Smooth muscle cell (in vitro differentiated cells): ENCODE measurements at regions not wholly inside any gene's neighbourhood (a gene's known extent, or its start where the extent isn't known, plus 50 kb on each side); places are given as distances from the start of the nearest gene placed in this dataset.

ENCODE experiments used
- DNase-seq: peaks from one replicate; lab custom pipeline; 2025; ENCODE audit not compliant: unreplicated experiment; lab: John Stamatoyannopoulos, UW
- H2AFZ ChIP-seq: fragments of 200-600 bp; sonication (generic); 2 replicates; pipeline ENCODE4 v1.6.0; 2016; ENCODE audit warnings: antibody characterized with exemption, low read depth, mild to moderate bottlenecking
- H3F3A ChIP-seq: fragments of 200-600 bp; sonication (generic); 2 replicates; pipeline ENCODE4 v1.6.0; 2017; ENCODE audit warnings: antibody characterized with exemption, low read depth
- H3K27ac ChIP-seq: fragments of 200-600 bp; sonication (generic); 2 replicates; pipeline ENCODE4 v1.5.1; 2016; ENCODE audit warnings: low read depth, mild to moderate bottlenecking
- H3K27me3 ChIP-seq: fragments of 200-600 bp; sonication (generic); 2 replicates; pipeline ENCODE4 v1.6.1; 2016; ENCODE audit warnings: low read depth, mild to moderate bottlenecking
- H3K36me3 ChIP-seq: fragments of 200-600 bp; sonication (generic); 2 replicates; pipeline ENCODE4 v1.5.1; 2016; ENCODE audit warnings: low read depth
- H3K4me1 ChIP-seq: fragments of 200-600 bp; sonication (generic); 2 replicates; pipeline ENCODE4 v1.5.1; 2016; ENCODE audit warnings: low read depth
- H3K4me2 ChIP-seq: fragments of 200-600 bp; sonication (generic); 2 replicates; pipeline ENCODE4 v1.6.0; 2016; ENCODE audit warnings: mild to moderate bottlenecking
- H3K4me3 ChIP-seq: fragments of 200-600 bp; sonication (generic); 2 replicates; pipeline ENCODE4 v1.5.1; 2016; ENCODE audit warnings: mild to moderate bottlenecking
- H3K79me2 ChIP-seq: fragments of 200-600 bp; sonication (generic); 2 replicates; pipeline ENCODE4 v1.6.0; 2016; ENCODE audit warnings: low read depth, mild to moderate bottlenecking
- H3K9ac ChIP-seq: fragments of 200-600 bp; sonication (generic); 2 replicates; pipeline ENCODE4 v1.6.0; 2016; ENCODE audit warnings: low read depth
- H3K9me3 ChIP-seq: fragments of 200-600 bp; sonication (generic); replicated peaks from 2 replicates; pipeline ENCODE4 v1.5.1; 2016; ENCODE audit warnings: low read depth
- H4K20me1 ChIP-seq: fragments of 200-600 bp; sonication (generic); 2 replicates; pipeline ENCODE4 v1.6.0; 2016; ENCODE audit warnings: low read depth
- WGBS: methylation state at CpG from one replicate; pipeline ENCODE4 v1.1.7; 2016; ENCODE audit warnings: low lambda C conversion rate; 5-methylcytosine and 5-hydroxymethylcytosine counted together
- TF ChIP-seq, protein P1 (sequence below): fragments of 200-600 bp; sonication (generic); IDR thresholded peaks from 2 replicates; pipeline ENCODE4 v1.5.1; 2017; ENCODE audit warnings: borderline replicate concordance, mild to moderate bottlenecking, antibody characterized with exemption; ENCODE audit not compliant: insufficient read depth, poor library complexity, severe bottlenecking

DNA sequence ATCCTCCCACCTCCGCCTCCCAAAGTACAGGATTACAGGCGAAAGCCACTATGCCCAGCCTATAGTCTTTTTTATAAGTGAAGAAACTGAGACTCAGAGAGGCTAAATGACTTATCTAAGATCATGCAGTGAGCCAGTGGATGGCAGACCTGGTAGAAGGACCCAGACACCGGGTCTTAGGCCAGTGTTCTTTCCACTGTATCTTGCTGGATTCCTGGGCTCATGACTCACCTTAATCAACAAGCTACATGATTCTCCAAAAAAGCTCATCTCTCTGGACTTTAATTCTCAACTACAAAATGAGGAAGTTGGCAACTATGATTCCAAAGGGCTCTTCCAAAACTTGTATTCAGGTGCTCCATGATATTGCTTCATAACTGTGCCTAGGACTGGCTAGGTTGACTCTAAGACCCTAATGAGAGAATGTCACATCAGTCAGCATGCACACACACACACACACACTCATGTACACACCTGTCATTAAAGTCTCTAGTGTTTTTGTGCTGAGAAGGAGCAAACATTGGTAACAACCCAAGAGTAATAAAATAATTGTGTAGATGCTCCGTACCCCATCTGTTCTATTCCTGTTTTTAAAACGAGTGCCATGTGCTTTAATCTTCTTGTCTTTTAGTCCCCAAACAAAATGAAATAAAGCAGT lies 89.7 kb upstream of the SLC4A7 start:
- no peak overlapping the region for H3K4me3 ChIP-seq
- no peaks in the 10 kb centered on the region for H3K4me1 ChIP-seq
- H3K79me2 ChIP-seq = no peaks in the 10 kb centered on the region
- H3K36me3 ChIP-seq = no peaks in the 10 kb centered on the region
- H2AFZ ChIP-seq = no peak overlapping the region
- H3F3A ChIP-seq = no peaks in the 10 kb centered on the region
- no peak for DNase-seq
- H4K20me1 ChIP-seq = no peaks in the 10 kb centered on the region
- H3K9ac ChIP-seq = no peak overlapping the region
- TF ChIP-seq, protein P1, sequence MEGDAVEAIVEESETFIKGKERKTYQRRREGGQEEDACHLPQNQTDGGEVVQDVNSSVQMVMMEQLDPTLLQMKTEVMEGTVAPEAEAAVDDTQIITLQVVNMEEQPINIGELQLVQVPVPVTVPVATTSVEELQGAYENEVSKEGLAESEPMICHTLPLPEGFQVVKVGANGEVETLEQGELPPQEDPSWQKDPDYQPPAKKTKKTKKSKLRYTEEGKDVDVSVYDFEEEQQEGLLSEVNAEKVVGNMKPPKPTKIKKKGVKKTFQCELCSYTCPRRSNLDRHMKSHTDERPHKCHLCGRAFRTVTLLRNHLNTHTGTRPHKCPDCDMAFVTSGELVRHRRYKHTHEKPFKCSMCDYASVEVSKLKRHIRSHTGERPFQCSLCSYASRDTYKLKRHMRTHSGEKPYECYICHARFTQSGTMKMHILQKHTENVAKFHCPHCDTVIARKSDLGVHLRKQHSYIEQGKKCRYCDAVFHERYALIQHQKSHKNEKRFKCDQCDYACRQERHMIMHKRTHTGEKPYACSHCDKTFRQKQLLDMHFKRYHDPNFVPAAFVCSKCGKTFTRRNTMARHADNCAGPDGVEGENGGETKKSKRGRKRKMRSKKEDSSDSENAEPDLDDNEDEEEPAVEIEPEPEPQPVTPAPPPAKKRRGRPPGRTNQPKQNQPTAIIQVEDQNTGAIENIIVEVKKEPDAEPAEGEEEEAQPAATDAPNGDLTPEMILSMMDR = no peak
- 75% methylated on average over 5 of the region's 5 CpGs for WGBS
- H3K27me3 ChIP-seq = no peaks in the 10 kb centered on the region
- no peaks in the 10 kb centered on the region for H3K9me3 ChIP-seq
- H3K4me2 ChIP-seq = no peak overlapping the region
- H3K27ac ChIP-seq = no peak overlapping the region

DNA sequence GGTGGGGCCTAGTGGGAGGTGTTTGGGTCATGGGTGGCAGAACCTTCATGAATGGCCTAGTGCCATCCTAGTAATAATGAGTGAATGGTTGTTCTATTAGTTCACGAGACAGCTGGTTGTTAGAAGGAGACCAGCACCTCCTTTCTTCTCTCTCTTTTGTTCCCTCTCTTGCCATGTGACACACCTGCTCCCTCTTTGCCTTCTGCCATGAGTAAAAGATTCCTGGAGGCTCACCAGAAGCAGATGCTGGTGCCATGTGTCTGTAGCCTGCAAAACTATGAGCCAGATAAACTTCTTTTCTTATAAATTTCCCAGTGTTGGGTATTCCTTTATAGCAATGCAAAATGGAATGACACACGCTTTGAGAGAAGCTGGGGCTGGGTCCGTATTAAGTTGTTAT lies 89.0 kb upstream of the SLC4A7 start:
- Histone ChIP-seq H3K9me3 (no peaks in the 10 kb centered on the region), H3K27me3 (no peaks in the 10 kb centered on the region), H3K4me1 (no peaks in the 10 kb centered on the region), H3K9ac (no peak overlapping the region), H3K27ac (no peak overlapping the region), H3K4me2 (no peak overlapping the region), H4K20me1 (no peaks in the 10 kb centered on the region), H3K36me3 (no peaks in the 10 kb centered on the region), H3F3A (no peaks in the 10 kb centered on the region), H2AFZ (no peak overlapping the region), H3K79me2 (no peaks in the 10 kb centered on the region), H3K4me3 (no peak overlapping the region)
- TF ChIP-seq, protein P1 = no peak
- DNase-seq = no peak
- WGBS = 97% methylated on average over 3 of the region's 3 CpGs

DNA sequence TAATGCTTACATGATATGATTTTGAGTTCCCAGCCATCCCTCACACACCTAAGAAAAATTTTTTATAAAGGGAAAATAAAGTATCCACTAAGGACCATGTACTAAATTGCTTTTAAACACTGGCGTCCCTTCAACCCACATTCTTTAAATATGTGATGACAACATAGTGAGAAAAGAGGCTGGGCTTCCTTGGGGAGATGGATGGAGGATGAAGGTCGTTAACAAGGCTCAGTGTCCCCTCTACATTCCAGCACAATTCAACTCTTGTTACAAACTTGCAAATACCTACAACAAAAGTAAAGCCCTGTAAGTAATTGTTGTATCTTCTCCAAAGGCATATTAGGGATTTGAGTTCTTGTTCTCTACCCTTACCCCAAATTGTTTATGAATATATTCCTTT lies 87.2 kb upstream of the SLC4A7 start:
- DNase-seq = no peak
- Histone ChIP-seq H3K4me2 (no peak overlapping the region), H2AFZ (no peak overlapping the region), H3K79me2 (no peaks in the 10 kb centered on the region), H3K4me3 (no peak overlapping the region), H3K36me3 (no peaks in the 10 kb centered on the region), H3K27ac (no peak overlapping the region), H3K27me3 (no peaks in the 10 kb centered on the region), H3K9ac (no peak overlapping the region), H3K9me3 (no peaks in the 10 kb centered on the region), H3K4me1 (no peaks in the 10 kb centered on the region), H4K20me1 (no peaks in the 10 kb centered on the region), H3F3A (no peaks in the 10 kb centered on the region)
- 26% methylated on average over 2 of the region's 2 CpGs for WGBS
- TF ChIP-seq, protein P1 = no peak

DNA sequence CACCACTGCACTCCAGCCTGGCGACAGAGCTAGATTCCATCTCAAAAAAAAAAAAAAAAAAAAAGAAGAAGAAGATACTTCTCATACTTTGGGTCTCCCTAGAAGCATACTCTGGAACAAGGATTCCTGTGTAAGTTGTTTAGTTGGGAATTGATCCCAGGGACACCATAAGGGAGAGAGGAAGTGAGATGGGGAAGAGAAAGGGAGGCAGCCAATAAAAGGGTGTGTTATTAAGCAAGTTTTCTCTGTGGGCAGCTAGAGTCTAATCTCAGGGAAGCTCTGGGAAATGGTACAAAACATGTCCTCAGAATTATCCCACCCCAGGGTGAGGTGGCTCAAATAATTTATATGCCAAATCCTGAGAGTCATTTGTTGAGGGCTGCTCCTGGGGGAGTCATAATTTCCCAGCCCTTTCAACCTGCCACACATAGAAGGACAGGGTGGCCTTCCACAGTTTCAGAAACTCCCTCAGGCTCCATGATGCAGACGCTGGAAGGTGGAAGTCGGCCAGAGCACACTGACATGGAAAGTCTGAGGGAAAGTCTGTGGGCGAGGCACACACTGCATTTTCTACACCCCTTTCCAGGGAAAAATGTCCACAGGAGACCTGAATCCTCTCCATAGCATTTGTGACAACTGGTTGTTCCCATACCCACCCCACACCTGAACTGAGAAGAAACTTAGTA lies 86.4 kb upstream of the SLC4A7 start:
- WGBS = 59% methylated on average over 3 of the region's 4 CpGs
- no peak overlapping the region for H3K27ac ChIP-seq
- no peak overlapping the region for H3K4me2 ChIP-seq
- no peaks in the 10 kb centered on the region for H3K9me3 ChIP-seq
- H3K36me3 ChIP-seq = no peaks in the 10 kb centered on the region
- H3K4me3 ChIP-seq = no peak overlapping the region
- no peaks in the 10 kb centered on the region for H3K27me3 ChIP-seq
- TF ChIP-seq, protein P1 = no peak
- H3K4me1 ChIP-seq = no peaks in the 10 kb centered on the region
- H3K79me2 ChIP-seq = no peaks in the 10 kb centered on the region
- H4K20me1 ChIP-seq = no peaks in the 10 kb centered on the region
- H2AFZ ChIP-seq = no peak overlapping the region
- no peak overlapping the region for H3K9ac ChIP-seq
- DNase-seq = no peak
- H3F3A ChIP-seq = no peaks in the 10 kb centered on the region
